IPS DF 6.9 (cell line): ENCODE measurements at regions not wholly inside any gene's neighbourhood (a gene's known extent, or its start where the extent isn't known, plus 50 kb on each side); places are given as distances from the start of the nearest gene placed in this dataset.

ENCODE experiments used
- DNase-seq: peaks from one replicate; pipeline ENCODE4 v3.0.0-alpha.2; 2013; ENCODE audit warnings: low read depth, low spot score
- H3K27ac ChIP-seq: one replicate; pipeline ENCODE4 v1.5.1; 2013; ENCODE audit warnings: low read length, control low read depth
- H3K27me3 ChIP-seq: 2 replicates; pipeline ENCODE4 v1.6.1; 2013; ENCODE audit warnings: mild to moderate bottlenecking, low read length; ENCODE audit not compliant: control insufficient read depth, insufficient read depth
- H3K36me3 ChIP-seq: 2 replicates; pipeline ENCODE4 v1.6.1; 2013; ENCODE audit warnings: low read length; ENCODE audit not compliant: control insufficient read depth, insufficient read depth
- H3K4me1 ChIP-seq: 2 replicates; pipeline ENCODE4 v1.6.1; 2013; ENCODE audit warnings: low read length; ENCODE audit not compliant: control insufficient read depth, insufficient read depth
- H3K4me3 ChIP-seq: 2 replicates; pipeline ENCODE4 v1.5.1; 2013; ENCODE audit warnings: mild to moderate bottlenecking, low read length
- H3K9me3 ChIP-seq: 2 replicates; pipeline ENCODE4 v1.6.1; 2013; ENCODE audit warnings: low read length, inconsistent platforms; ENCODE audit not compliant: control insufficient read depth, insufficient read depth
- WGBS: extraction: QIAGEN DNeasy Blood & Tissue Kit; methylation state at CpG from one replicate; pipeline ENCODE4 v1.1.7; 2013; ENCODE audit warnings: mixed read lengths, missing lambda C conversion rate; ENCODE audit not compliant: insufficient read length, insufficient coverage; 5-methylcytosine and 5-hydroxymethylcytosine counted together

- Histone ChIP-seq H3K4me1 (no peaks in the 10 kb centered on the region), H3K36me3 (no peaks in the 10 kb centered on the region), H3K27ac (no peak overlapping the region), H3K4me3 (no peak overlapping the region), H3K27me3 (no peaks in the 10 kb centered on the region), H3K9me3 (no peaks in the 10 kb centered on the region)
- DNase-seq = no peak
Measured at GRCh38 chr9:22278426-22278825, 168.2 kb upstream of the DMRTA1 start.

GRCh38 chr9:22279636-22280035, 167.0 kb upstream of the DMRTA1 start:
- no peaks in the 10 kb centered on the region for H3K27me3 ChIP-seq
- no peaks in the 10 kb centered on the region for H3K4me1 ChIP-seq
- no peak overlapping the region for H3K27ac ChIP-seq
- no CpG with 5 or more reads among the region's 1 CpG for WGBS
- DNase-seq = no peak
- no peaks in the 10 kb centered on the region for H3K36me3 ChIP-seq
- no peak overlapping the region for H3K4me3 ChIP-seq
- H3K9me3 ChIP-seq = no peaks in the 10 kb centered on the region

GRCh38 chr9:22285066-22285465, 161.6 kb upstream of the DMRTA1 start:
- no peaks in the 10 kb centered on the region for H3K4me1 ChIP-seq
- DNase-seq = no peak
- no peak overlapping the region for H3K4me3 ChIP-seq
- no peaks in the 10 kb centered on the region for H3K27me3 ChIP-seq
- no peaks in the 10 kb centered on the region for H3K36me3 ChIP-seq
- H3K27ac ChIP-seq = no peak overlapping the region
- no CpG with 5 or more reads among the region's 1 CpG for WGBS
- H3K9me3 ChIP-seq = no peaks in the 10 kb centered on the region

GRCh38 chr9:22286661-22287060, 160.0 kb upstream of the DMRTA1 start:
- H3K9me3 ChIP-seq = no peaks in the 10 kb centered on the region
- H3K27ac ChIP-seq = no peak overlapping the region
- H3K4me1 ChIP-seq = no peaks in the 10 kb centered on the region
- DNase-seq = no peak
- WGBS = no CpG with 5 or more reads among the region's 1 CpG
- no peak overlapping the region for H3K4me3 ChIP-seq
- H3K27me3 ChIP-seq = no peaks in the 10 kb centered on the region
- no peaks in the 10 kb centered on the region for H3K36me3 ChIP-seq

- WGBS = no CpG with 5 or more reads among the region's 1 CpG
- DNase-seq = no peak
- Histone ChIP-seq H3K4me1 (no peaks in the 10 kb centered on the region), H3K27ac (no peak overlapping the region), H3K9me3 (no peaks in the 10 kb centered on the region), H3K27me3 (no peaks in the 10 kb centered on the region), H3K36me3 (no peaks in the 10 kb centered on the region), H3K4me3 (no peak overlapping the region)
Measured at GRCh38 chr9:22288661-22289060, 158.0 kb upstream of the DMRTA1 start.

GRCh38 chr9:22307013-22307711, 139.5 kb upstream of the DMRTA1 start:
- no CpG with 5 or more reads among the region's 2 CpGs for WGBS
- no peaks in the 10 kb centered on the region for H3K9me3 ChIP-seq
- no peak overlapping the region for H3K27ac ChIP-seq
- H3K36me3 ChIP-seq = no peaks in the 10 kb centered on the region
- peak; percentile 25 for DNase-seq
- H3K27me3 ChIP-seq = no peaks in the 10 kb centered on the region
- H3K4me1 ChIP-seq = no peaks in the 10 kb centered on the region
- H3K4me3 ChIP-seq = no peak overlapping the region

GRCh38 chr9:22308177-22308576, 138.4 kb upstream of the DMRTA1 start:
- DNase-seq = no peak
- Histone ChIP-seq H3K36me3 (no peaks in the 10 kb centered on the region), H3K4me3 (no peak overlapping the region)

GRCh38 chr9:22316645-22317044, 130.0 kb upstream of the DMRTA1 start:
- Histone ChIP-seq H3K36me3 (no peaks in the 10 kb centered on the region), H3K4me1 (no peaks in the 10 kb centered on the region), H3K27me3 (no peaks in the 10 kb centered on the region), H3K9me3 (peaks cover 2% of the 10 kb centered on the region; the same call in 1 of the 2 replicates), H3K27ac (no peak overlapping the region), H3K4me3 (no peak overlapping the region)
- DNase-seq = no peak
- no CpG with 5 or more reads among the region's 1 CpG for WGBS

More at GRCh38 chr9:22308177-22308576, 138.4 kb upstream of the DMRTA1 start:
- no peaks in the 10 kb centered on the region for H3K9me3 ChIP-seq
- no peaks in the 10 kb centered on the region for H3K4me1 ChIP-seq
- H3K27ac ChIP-seq = no peak overlapping the region
- no peaks in the 10 kb centered on the region for H3K27me3 ChIP-seq

GRCh38 chr9:22331533-22331932, 115.1 kb upstream of the DMRTA1 start:
- H3K4me1 ChIP-seq = no peaks in the 10 kb centered on the region
- H3K27ac ChIP-seq = no peak overlapping the region
- H3K9me3 ChIP-seq = no peaks in the 10 kb centered on the region
- H3K27me3 ChIP-seq = no peaks in the 10 kb centered on the region
- no peak for DNase-seq
- no peak overlapping the region for H3K4me3 ChIP-seq
- no peaks in the 10 kb centered on the region for H3K36me3 ChIP-seq

GRCh38 chr9:22332202-22332601, 114.4 kb upstream of the DMRTA1 start:
- Histone ChIP-seq H3K27ac (no peak overlapping the region), H3K4me1 (no peaks in the 10 kb centered on the region), H3K9me3 (no peaks in the 10 kb centered on the region), H3K36me3 (no peaks in the 10 kb centered on the region), H3K4me3 (no peak overlapping the region), H3K27me3 (no peaks in the 10 kb centered on the region)
- DNase-seq = no peak
- WGBS = no CpG with 5 or more reads among the region's 1 CpG

GRCh38 chr9:22337261-22337660, 109.4 kb upstream of the DMRTA1 start:
- DNase-seq = no peak
- no CpG with 5 or more reads among the region's 1 CpG for WGBS

More at GRCh38 chr9:22337261-22337660, 109.4 kb upstream of the DMRTA1 start:
- Histone ChIP-seq H3K27ac (no peak overlapping the region), H3K36me3 (no peaks in the 10 kb centered on the region), H3K9me3 (no peaks in the 10 kb centered on the region), H3K27me3 (no peaks in the 10 kb centered on the region), H3K4me1 (no peaks in the 10 kb centered on the region), H3K4me3 (no peak overlapping the region)
